ENCODE measurements at regions not wholly inside any gene's neighbourhood (a gene's known extent, or its start where the extent isn't known, plus 50 kb on each side); places are given as distances from the start of the nearest gene placed in this dataset.

- no peak overlapping the region for H3K4me3 ChIP-seq (ENCODE audit: control insufficient read depth in 2 of 3, extremely low read depth in 1 of 3, insufficient read depth in 2 of 3, low read depth in 1 of 3, low read length in 3 of 3)
- DNase-seq (ENCODE audit: low read depth, low spot score) (no peak), FAIRE-seq (no peak)
- no peaks in the 10 kb centered on the region for H3K9me3 ChIP-seq (ENCODE audit: control insufficient read depth, low read depth, low read length)
- no peak overlapping the region for H3K27ac ChIP-seq (ENCODE audit: control insufficient read depth, insufficient read depth, low read length)
- H3K4me2 ChIP-seq (ENCODE audit: control insufficient read depth, extremely low read depth, insufficient read depth, low read depth, low read length): no peak overlapping the region
- no peak for TF ChIP-seq EZH2 (IDR thresholded peaks at IDR 0.05; ENCODE audit: low read length)
- TF ChIP-seq CTCF (optimal IDR thresholded peaks at IDR 0.05 in 1 of 3, IDR thresholded peaks at IDR 0.05 in 1 of 3, conservative IDR thresholded peaks at IDR 0.05 in 1 of 3; ENCODE audit: extremely low read depth in 1 of 3, insufficient read depth in 2 of 3, low read length in 3 of 3): no peak
- H3K79me2 ChIP-seq (ENCODE audit: control insufficient read depth, insufficient read depth, low read length): no peaks in the 10 kb centered on the region
- dilution Hi-C loops (cut with MboI; ENCODE audit: extremely low pct_ligation_motif_present, low sequenced_read_pairs): no loop called here
- no peaks in the 10 kb centered on the region for H3K4me1 ChIP-seq (ENCODE audit: control insufficient read depth, extremely low read depth, insufficient read depth, low read length)
- H4K20me1 ChIP-seq (ENCODE audit: control insufficient read depth, extremely low read depth, insufficient read depth, low read length): no peaks in the 10 kb centered on the region
- H3K9me1 ChIP-seq (ENCODE audit: control insufficient read depth, extremely low read depth, insufficient read depth, low read length): no peaks in the 10 kb centered on the region
- H2AFZ ChIP-seq (ENCODE audit: control insufficient read depth, low read length): no peak overlapping the region
- no peak overlapping the region for H3K9ac ChIP-seq (ENCODE audit: control insufficient read depth, extremely low read depth, insufficient read depth, low read length)
- no peaks in the 10 kb centered on the region for H3K36me3 ChIP-seq (ENCODE audit: control insufficient read depth in 2 of 2, extremely low read depth in 1 of 2, insufficient read depth in 2 of 2, low read length in 2 of 2)
- H3K27me3 ChIP-seq (ENCODE audit: control insufficient read depth, extremely low read depth, insufficient read depth, low read length): peaks cover 7% of the 10 kb centered on the region
These were observed 77.2 kb upstream of the PALS2 start for GRCh38 chr7:24496036-24496435.

GRCh38 chr7:24498439-24498838 is 74.8 kb upstream of the PALS2 start:
- dilution Hi-C loops (cut with MboI; ENCODE audit: extremely low pct_ligation_motif_present, low sequenced_read_pairs): no loop called here
- H3K27me3 ChIP-seq (ENCODE audit: control insufficient read depth, extremely low read depth, insufficient read depth, low read length): no peaks in the 10 kb centered on the region
- no peak for FAIRE-seq

More at GRCh38 chr7:24498439-24498838, 74.8 kb upstream of the PALS2 start:
- Histone ChIP-seq H2AFZ (ENCODE audit: control insufficient read depth, low read length) (no peak overlapping the region), H3K4me1 (ENCODE audit: control insufficient read depth, extremely low read depth, insufficient read depth, low read length) (no peaks in the 10 kb centered on the region), H3K79me2 (ENCODE audit: control insufficient read depth, insufficient read depth, low read length) (no peaks in the 10 kb centered on the region), H3K9ac (ENCODE audit: control insufficient read depth, extremely low read depth, insufficient read depth, low read length) (no peak overlapping the region), H3K27ac (ENCODE audit: control insufficient read depth, insufficient read depth, low read length) (no peak overlapping the region), H3K9me3 (ENCODE audit: control insufficient read depth, low read depth, low read length) (no peaks in the 10 kb centered on the region), H3K36me3 (ENCODE audit: control insufficient read depth in 2 of 2, extremely low read depth in 1 of 2, insufficient read depth in 2 of 2, low read length in 2 of 2) (no peaks in the 10 kb centered on the region), H3K4me3 (ENCODE audit: control insufficient read depth in 2 of 3, extremely low read depth in 1 of 3, insufficient read depth in 2 of 3, low read depth in 1 of 3, low read length in 3 of 3) (no peak overlapping the region), H3K4me2 (ENCODE audit: control insufficient read depth, extremely low read depth, insufficient read depth, low read depth, low read length) (no peak overlapping the region), H4K20me1 (ENCODE audit: control insufficient read depth, extremely low read depth, insufficient read depth, low read length) (no peaks in the 10 kb centered on the region), H3K9me1 (ENCODE audit: control insufficient read depth, extremely low read depth, insufficient read depth, low read length) (no peaks in the 10 kb centered on the region)
- DNase-seq (ENCODE audit: low read depth, low spot score): no peak
- TF ChIP-seq EZH2 (IDR thresholded peaks at IDR 0.05; ENCODE audit: low read length): no peak
- TF ChIP-seq CTCF (optimal IDR thresholded peaks at IDR 0.05 in 1 of 3, IDR thresholded peaks at IDR 0.05 in 1 of 3, conservative IDR thresholded peaks at IDR 0.05 in 1 of 3; ENCODE audit: extremely low read depth in 1 of 3, insufficient read depth in 2 of 3, low read length in 3 of 3): no peak

Measured in keratinocyte (primary cell).